Neuronal stem cell (in vitro differentiated cells): ENCODE measurements at regions not wholly inside any gene's neighbourhood (a gene's known extent, or its start where the extent isn't known, plus 50 kb on each side); places are given as distances from the start of the nearest gene placed in this dataset.
"Not testable (repeated sequence)": the region's sequence is repeated elsewhere in the genome, so short reads cannot be mapped to it uniquely, and the experiment has no call there.

Experiments used
- DNase-seq: peaks from one replicate; pipeline ENCODE4 v3.0.0-alpha.2; 2013; ENCODE audit warnings: low spot score
- H2AFZ ChIP-seq: one replicate; pipeline ENCODE4 v1.6.1; 2013; ENCODE audit warnings: mild to moderate bottlenecking, low read length, inconsistent platforms
- H2AK5ac ChIP-seq: 2 replicates; pipeline ENCODE4 v1.6.1; 2013; ENCODE audit warnings: low read depth, mild to moderate bottlenecking, inconsistent platforms, low read length, moderate library complexity, mixed read lengths
- H2BK120ac ChIP-seq: 2 replicates; pipeline ENCODE4 v1.6.1; 2013; ENCODE audit warnings: low read depth, mild to moderate bottlenecking, inconsistent platforms, low read length, moderate library complexity, mixed read lengths
- H2BK12ac ChIP-seq: one replicate; pipeline ENCODE4 v1.6.1; 2013; ENCODE audit warnings: low read length, inconsistent platforms
- H2BK15ac ChIP-seq: 2 replicates; pipeline ENCODE4 v1.6.1; 2013; ENCODE audit warnings: mild to moderate bottlenecking, low read length, inconsistent platforms, mixed read lengths
- H2BK5ac ChIP-seq: one replicate; pipeline ENCODE4 v1.6.1; 2013; ENCODE audit warnings: inconsistent platforms, mild to moderate bottlenecking, low read length, moderate library complexity
- H3K14ac ChIP-seq: one replicate; pipeline ENCODE4 v1.6.1; 2013; ENCODE audit warnings: low read length, inconsistent platforms
- H3K18ac ChIP-seq: 2 replicates; pipeline ENCODE4 v1.6.1; 2013; ENCODE audit warnings: low read length, inconsistent platforms
- H3K23ac ChIP-seq: 2 replicates; pipeline ENCODE4 v1.6.1; 2013; ENCODE audit warnings: low read depth, mild to moderate bottlenecking, mixed read lengths, low read length, inconsistent platforms; ENCODE audit not compliant: poor library complexity
- H3K27ac ChIP-seq: replicated peaks from 3 replicates; pipeline ENCODE4 v1.5.1; 2013; ENCODE audit warnings: low read length, inconsistent platforms
- H3K27me3 ChIP-seq, 3 experiments: 2 replicates each; pipeline ENCODE4 v1.6.1; 2013; ENCODE audit warnings: low read length in 3 of 3, mild to moderate bottlenecking in 2 of 3, inconsistent platforms in 1 of 3, low read depth in 1 of 3, mixed read lengths in 1 of 3, moderate library complexity in 1 of 3; ENCODE audit not compliant: control insufficient read depth in 3 of 3, insufficient read depth in 3 of 3
- H3K36me3 ChIP-seq, 2 donors: replicated peaks in 1 of 2; 2 replicates each; pipeline ENCODE4 v1.6.1; 2013; ENCODE audit warnings: low read length in 2 of 2; ENCODE audit not compliant: control insufficient read depth in 2 of 2, insufficient read depth in 2 of 2
- H3K4ac ChIP-seq: 2 replicates; pipeline ENCODE4 v1.6.1; 2013; ENCODE audit warnings: inconsistent platforms, mild to moderate bottlenecking, low read length, moderate library complexity
- H3K4me1 ChIP-seq, 2 donors: 1 replicate in 1 of 2; 2 replicates in 1 of 2; pipeline ENCODE4 v1.6.1; 2013; ENCODE audit warnings: low read length in 2 of 2, low read depth in 1 of 2; ENCODE audit not compliant: control insufficient read depth in 2 of 2, insufficient read depth in 1 of 2
- H3K4me2 ChIP-seq: one replicate; pipeline ENCODE4 v1.6.1; 2013; ENCODE audit warnings: mild to moderate bottlenecking, low read length, inconsistent platforms; ENCODE audit not compliant: insufficient read depth, poor library complexity, severe bottlenecking
- H3K4me3 ChIP-seq, 2 donors: 2 replicates each; pipeline ENCODE4 v1.5.1; 2013; ENCODE audit warnings: low read length in 2 of 2, mild to moderate bottlenecking in 2 of 2, inconsistent platforms in 1 of 2, moderate library complexity in 1 of 2
- H3K79me1 ChIP-seq: one replicate; pipeline ENCODE4 v1.6.1; 2013; ENCODE audit warnings: low read depth, mild to moderate bottlenecking, inconsistent platforms, low read length, moderate library complexity
- H3K9ac ChIP-seq: one replicate; pipeline ENCODE4 v1.6.1; 2013; ENCODE audit warnings: mild to moderate bottlenecking, low read depth, low read length, inconsistent platforms; ENCODE audit not compliant: poor library complexity
- H3K9me3 ChIP-seq, 2 donors: replicated peaks in 1 of 2; 2 replicates each; pipeline versions ENCODE3 to v1.6.1; 2013; ENCODE audit warnings: low read length in 2 of 2, mild to moderate bottlenecking in 2 of 2, inconsistent platforms in 1 of 2, low read depth in 1 of 2, mixed read lengths in 1 of 2, moderate library complexity in 1 of 2; ENCODE audit not compliant: control insufficient read depth in 2 of 2, insufficient read depth in 1 of 2
- H4K8ac ChIP-seq: one replicate; pipeline ENCODE4 v1.6.1; 2013; ENCODE audit warnings: low read depth, mild to moderate bottlenecking, inconsistent platforms, low read length, moderate library complexity
- H4K91ac ChIP-seq: one replicate; pipeline ENCODE4 v1.6.1; 2013; ENCODE audit warnings: low read length, low read depth, mild to moderate bottlenecking, inconsistent platforms; ENCODE audit not compliant: poor library complexity
- WGBS, 2 donors: extraction: QIAGEN DNeasy Blood & Tissue Kit; methylation state at CpG; one replicate each; pipeline ENCODE4 v1.1.7; 2013; ENCODE audit warnings: missing lambda C conversion rate in 2 of 2, mixed read lengths in 1 of 2; ENCODE audit not compliant: insufficient read length in 2 of 2, insufficient replicate concordance in 1 of 2; ENCODE audit errors: extremely low coverage in 2 of 2; 5-methylcytosine and 5-hydroxymethylcytosine counted together

DNA sequence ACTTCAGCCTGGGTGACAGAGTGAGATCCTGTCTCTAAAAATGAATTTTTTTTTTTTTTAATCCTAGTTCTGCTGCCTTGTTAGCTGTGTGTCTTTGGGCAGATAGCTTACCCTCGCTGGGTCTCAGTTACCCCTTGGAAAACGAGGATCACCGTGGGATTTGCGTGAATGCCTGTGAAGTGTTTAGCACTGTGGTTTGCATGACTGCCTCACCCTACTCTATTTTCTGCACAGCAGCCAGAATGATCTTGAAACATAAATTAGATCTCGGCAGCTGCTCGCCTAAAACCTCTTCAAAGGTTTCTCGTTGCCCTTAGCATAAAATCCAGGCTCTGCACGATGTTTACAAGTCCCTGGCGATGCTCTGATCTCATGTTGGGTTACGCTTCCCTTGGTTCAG is 71.2 kb upstream of the GRIN2A start:
- no peak overlapping the region for H3K4me3 ChIP-seq
- no peak overlapping the region for H4K91ac ChIP-seq
- H3K4me2 ChIP-seq = no peak overlapping the region
- peaks cover 0 to 2% of the 10 kb centered on the region in 2 donors for H3K4me1 ChIP-seq
- H2AK5ac ChIP-seq = no peak overlapping the region
- H3K36me3 ChIP-seq = no peaks in the 10 kb centered on the region
- DNase-seq = no peak
- H3K4ac ChIP-seq = no peak overlapping the region
- no peak overlapping the region for H3K23ac ChIP-seq
- H3K18ac ChIP-seq = no peak overlapping the region
- no CpG with 5 or more reads among the region's 10 CpGs for WGBS, 2 donors
- H2AFZ ChIP-seq = no peak overlapping the region
- no peak overlapping the region for H2BK5ac ChIP-seq
- no peak overlapping the region for H2BK15ac ChIP-seq
- H2BK12ac ChIP-seq = no peak overlapping the region
- no peak overlapping the region for H3K27ac ChIP-seq
- no peaks in the 10 kb centered on the region for H3K79me1 ChIP-seq
- H3K14ac ChIP-seq = no peak overlapping the region
- H3K9me3 ChIP-seq = no peaks in the 10 kb centered on the region
- H4K8ac ChIP-seq = no peak overlapping the region
- peaks cover 0 to 4% (median 0%) of the 10 kb centered on the region in 3 experiments for H3K27me3 ChIP-seq
- no peak overlapping the region for H2BK120ac ChIP-seq
- no peak overlapping the region for H3K9ac ChIP-seq

DNA sequence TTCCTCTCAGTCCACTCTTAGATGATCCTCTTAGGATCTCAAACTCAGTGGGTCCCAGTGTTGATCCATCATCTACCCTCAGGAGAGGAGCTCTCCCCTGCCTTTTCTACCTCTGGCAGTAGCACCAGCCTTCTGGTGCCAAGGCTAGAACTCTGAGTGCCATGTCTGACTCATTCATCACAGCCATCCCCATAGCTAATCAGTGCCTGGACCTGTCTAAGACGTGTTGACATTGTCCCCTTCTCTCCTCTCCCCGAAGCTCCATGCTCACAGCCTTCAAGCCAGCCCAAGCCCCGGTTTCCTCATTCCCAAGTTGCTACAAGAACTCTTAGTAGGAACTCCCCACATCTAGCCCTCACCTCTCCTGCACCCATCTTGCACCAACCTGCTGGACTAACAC is 73.5 kb upstream of the GRIN2A start:
- Histone ChIP-seq H3K4me1 (peaks cover 0 to 2% of the 10 kb centered on the region in 2 donors), H3K4ac (no peak overlapping the region), H3K36me3 (no peaks in the 10 kb centered on the region), H2BK15ac (no peak overlapping the region), H3K18ac (no peak overlapping the region), H3K9me3 (no peaks in the 10 kb centered on the region), H3K27me3 (peaks cover 0 to 4% (median 0%) of the 10 kb centered on the region in 3 experiments), H2AFZ (no peak overlapping the region), H3K4me2 (no peak overlapping the region), H2BK5ac (no peak overlapping the region), H3K27ac (no peak overlapping the region), H3K14ac (no peak overlapping the region), H2BK120ac (no peak overlapping the region), H4K91ac (no peak overlapping the region), H3K23ac (no peak overlapping the region), H4K8ac (no peak overlapping the region), H2BK12ac (no peak overlapping the region), H2AK5ac (no peak overlapping the region), H3K4me3 (no peak overlapping the region), H3K79me1 (no peaks in the 10 kb centered on the region), H3K9ac (no peak overlapping the region)
- no CpG with 5 or more reads among the region's 3 CpGs for WGBS, 2 donors
- no peak for DNase-seq

DNA sequence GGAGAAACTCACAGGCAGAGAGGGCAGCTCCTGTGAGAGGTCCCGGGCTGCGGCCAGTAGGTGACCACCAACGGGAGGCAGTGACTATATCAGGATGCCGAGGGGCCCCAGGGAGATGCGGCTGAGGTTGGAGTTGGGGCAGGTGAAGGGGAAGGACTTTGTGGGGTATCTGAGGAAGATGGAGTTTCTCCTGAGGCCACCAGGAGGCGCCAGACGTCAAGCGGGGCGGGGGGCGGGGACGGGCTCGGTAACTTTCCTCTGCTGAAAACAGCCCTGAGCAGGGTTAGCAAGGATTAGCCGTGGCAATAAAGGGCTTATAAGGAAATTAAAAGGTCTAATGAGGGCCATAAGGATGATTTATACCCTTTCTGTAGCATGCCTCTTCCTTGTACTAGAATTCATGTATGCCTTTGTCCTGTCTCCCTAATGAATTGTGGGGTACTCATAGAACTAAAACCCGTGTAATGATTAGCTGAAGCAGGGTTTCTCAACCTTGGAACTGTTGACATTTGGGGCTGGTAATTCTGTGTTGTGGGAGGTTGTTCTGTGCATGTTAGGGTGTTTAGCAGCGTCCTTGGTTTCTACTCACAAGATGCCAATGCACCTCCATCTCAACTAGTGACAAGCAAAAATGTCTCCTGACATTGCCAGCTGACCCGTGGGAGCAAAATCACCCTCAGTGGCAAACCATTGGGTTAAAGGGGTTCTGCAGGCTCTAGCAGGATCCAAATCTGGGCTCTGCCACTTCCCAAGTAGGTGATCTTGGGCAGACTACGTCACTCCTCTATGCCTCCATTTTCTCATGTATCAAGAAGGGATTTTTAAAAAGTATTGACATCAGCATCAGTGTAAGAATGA is 74.8 kb upstream of the GRIN2A start:
- Histone ChIP-seq H2BK15ac (no peak overlapping the region), H3K36me3 (no peaks in the 10 kb centered on the region), H4K91ac (no peak overlapping the region), H4K8ac (no peak overlapping the region), H3K4me3 (no peak overlapping the region), H3K23ac (no peak overlapping the region), H3K4me2 (no peak overlapping the region), H2BK5ac (no peak overlapping the region), H2AFZ (peak overlapping the region; percentile 20), H3K18ac (no peak overlapping the region), H2BK12ac (no peak overlapping the region), H3K79me1 (no peaks in the 10 kb centered on the region), H3K9ac (no peak overlapping the region), H3K9me3 (no peaks in the 10 kb centered on the region), H3K27me3 (peaks cover 0 to 4% (median 0%) of the 10 kb centered on the region in 3 experiments), H3K14ac (no peak overlapping the region), H3K4ac (no peak overlapping the region), H2AK5ac (no peak overlapping the region), H3K4me1 (peaks cover 0 to 2% of the 10 kb centered on the region in 2 donors), H3K27ac (no peak overlapping the region), H2BK120ac (no peak overlapping the region)
- peak; percentile 55 for DNase-seq
- WGBS, 2 donors = no CpG with 5 or more reads among the region's 17 CpGs

DNA sequence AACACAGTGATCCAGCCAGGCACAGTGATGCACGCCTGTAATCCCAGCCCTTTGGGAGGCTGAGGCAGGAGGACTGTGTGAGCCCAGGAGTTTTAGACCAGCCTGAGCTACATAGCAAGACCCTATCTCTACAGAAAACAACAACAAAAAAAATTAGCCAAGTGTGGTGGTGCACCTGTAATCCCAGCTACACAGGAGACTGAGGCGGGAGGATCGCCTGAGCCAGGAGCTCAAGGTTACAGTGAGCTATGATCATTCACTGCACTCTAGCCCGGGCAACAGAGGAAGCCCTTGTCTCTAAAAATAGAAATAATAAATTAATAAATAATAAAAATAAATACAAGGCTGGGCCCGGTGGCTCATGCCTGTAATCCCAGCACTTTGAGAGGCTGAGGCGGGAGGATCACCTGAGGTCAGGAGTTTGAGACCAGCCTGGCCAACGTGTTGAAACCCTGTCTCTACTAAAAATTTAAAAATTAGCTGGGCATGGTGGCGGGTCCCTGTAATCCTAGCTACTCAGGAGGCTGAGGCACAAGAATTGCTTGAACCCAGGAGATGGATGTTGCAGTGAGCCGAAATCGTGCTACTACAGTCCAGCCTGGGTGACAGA is 75.5 kb upstream of the GRIN2A start:
- not testable (repeated sequence) for H2AFZ ChIP-seq, H3K9me3 ChIP-seq, H3K4ac ChIP-seq, H3K36me3 ChIP-seq, H3K4me2 ChIP-seq, DNase-seq, H4K91ac ChIP-seq, H2BK12ac ChIP-seq, H2AK5ac ChIP-seq, H3K79me1 ChIP-seq, H3K9ac ChIP-seq, H4K8ac ChIP-seq, H2BK5ac ChIP-seq, H3K4me1 ChIP-seq, H3K18ac ChIP-seq, H2BK15ac ChIP-seq, H3K4me3 ChIP-seq, H3K14ac ChIP-seq, H3K23ac ChIP-seq, H3K27me3 ChIP-seq, H3K27ac ChIP-seq, H2BK120ac ChIP-seq
- WGBS, 2 donors = no CpG with 5 or more reads among the region's 10 CpGs
